ENCODE measurements at regions not wholly inside any gene's neighbourhood (a gene's known extent, or its start where the extent isn't known, plus 50 kb on each side); places are given as distances from the start of the nearest gene placed in this dataset.

GRCh38 chr11:122488892-122489706 lies 166.4 kb upstream of the UBASH3B start:
- Histone ChIP-seq H3K27me3 (no peaks in the 10 kb centered on the region), H3K36me3 (no peaks in the 10 kb centered on the region), H3K4me3 (no peak overlapping the region), H3K9me3 (no peaks in the 10 kb centered on the region), H3K4me1 (no peaks in the 10 kb centered on the region), H3K27ac (no peak overlapping the region)
- DNase-seq, result no peak
- TF ChIP-seq POLR2A (IDR thresholded peaks at IDR 0.05) (no peak), CTCF (IDR thresholded peaks at IDR 0.05) (no peak)

GRCh38 chr11:122487669-122488068 lies 167.9 kb upstream of the UBASH3B start:
- Histone ChIP-seq H3K36me3 (no peaks in the 10 kb centered on the region), H3K4me1 (no peaks in the 10 kb centered on the region), H3K27me3 (no peaks in the 10 kb centered on the region), H3K4me3 (no peak overlapping the region), H3K9me3 (no peaks in the 10 kb centered on the region), H3K27ac (no peak overlapping the region)
- TF ChIP-seq CTCF (IDR thresholded peaks at IDR 0.05), result no peak
- no peak for TF ChIP-seq POLR2A (IDR thresholded peaks at IDR 0.05)
- DNase-seq, result no peak

GRCh38 chr11:122486793-122487495 lies 168.6 kb upstream of the UBASH3B start:
- TF ChIP-seq POLR2A (IDR thresholded peaks at IDR 0.05) (no peak), CTCF (IDR thresholded peaks at IDR 0.05) (no peak)
- H3K27ac ChIP-seq, result no peak overlapping the region
- no peaks in the 10 kb centered on the region for H3K27me3 ChIP-seq
- no peaks in the 10 kb centered on the region for H3K36me3 ChIP-seq
- no peaks in the 10 kb centered on the region for H3K4me1 ChIP-seq
- DNase-seq, result no peak
- no peak overlapping the region for H3K4me3 ChIP-seq
- H3K9me3 ChIP-seq, result no peaks in the 10 kb centered on the region

GRCh38 chr11:122478986-122479385 lies 176.5 kb upstream of the UBASH3B start:
- Histone ChIP-seq H3K27me3 (no peaks in the 10 kb centered on the region), H3K36me3 (no peaks in the 10 kb centered on the region), H3K4me3 (no peak overlapping the region), H3K27ac (no peak overlapping the region), H3K9me3 (no peaks in the 10 kb centered on the region), H3K4me1 (no peaks in the 10 kb centered on the region)
- no peak for DNase-seq
- TF ChIP-seq POLR2A (IDR thresholded peaks at IDR 0.05) (no peak), CTCF (IDR thresholded peaks at IDR 0.05) (no peak)

GRCh38 chr11:122468965-122469364 lies 186.6 kb upstream of the UBASH3B start:
- DNase-seq, result no peak
- H3K36me3 ChIP-seq, result no peaks in the 10 kb centered on the region
- H3K27ac ChIP-seq, result no peak overlapping the region
- H3K4me1 ChIP-seq, result no peaks in the 10 kb centered on the region
- no peaks in the 10 kb centered on the region for H3K9me3 ChIP-seq
- no peak overlapping the region for H3K4me3 ChIP-seq
- TF ChIP-seq CTCF (IDR thresholded peaks at IDR 0.05), result no peak
- TF ChIP-seq POLR2A (IDR thresholded peaks at IDR 0.05), result no peak
- no peaks in the 10 kb centered on the region for H3K27me3 ChIP-seq
